ENCODE measurements at regions not wholly inside any gene's neighbourhood (a gene's known extent, or its start where the extent isn't known, plus 50 kb on each side); places are given as distances from the start of the nearest gene placed in this dataset.
"Not testable (repeated sequence)": the region's sequence is repeated elsewhere in the genome, so short reads cannot be mapped to it uniquely, and the experiment has no call there.

DNA sequence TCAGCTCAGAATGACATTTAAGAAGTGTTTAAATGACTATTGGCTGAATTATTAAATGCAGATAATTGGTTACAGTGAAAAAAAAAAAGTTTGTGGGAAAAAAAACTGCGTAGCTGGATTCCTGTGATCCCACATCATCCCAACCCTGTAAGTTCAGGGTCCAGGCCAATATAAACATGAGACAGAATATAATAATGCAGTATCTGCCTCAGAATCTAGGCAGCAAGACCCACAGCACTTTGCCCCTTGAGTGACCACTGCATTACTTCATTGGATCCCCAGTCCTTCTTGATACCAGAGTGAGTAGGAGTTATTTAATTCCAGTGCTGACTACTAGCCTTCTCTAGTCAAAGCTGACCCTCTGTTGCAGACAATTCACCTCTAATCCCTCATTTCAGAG is 272.6 kb downstream of the CCER1 start:
- DNase-seq: no peak

DNA sequence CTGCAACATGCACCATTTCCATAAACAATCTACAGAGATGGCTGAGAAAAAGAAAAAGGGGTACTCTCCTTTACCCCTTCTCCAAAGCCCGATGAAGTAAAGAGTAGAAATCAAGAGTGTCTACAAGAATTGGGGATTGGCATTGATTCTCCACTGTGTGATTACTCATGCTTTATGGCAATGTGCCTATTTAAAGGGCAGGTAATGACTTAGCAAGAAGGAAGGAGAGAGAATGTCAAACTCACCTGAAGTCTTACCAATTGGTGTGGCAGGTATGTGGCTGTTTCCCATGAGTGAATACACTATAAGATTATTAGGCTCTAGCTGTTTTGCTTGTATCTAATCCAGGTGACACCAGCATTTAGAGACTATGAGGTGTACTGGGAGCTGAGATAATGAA is 275.3 kb downstream of the CCER1 start:
- no peak for DNase-seq

DNA sequence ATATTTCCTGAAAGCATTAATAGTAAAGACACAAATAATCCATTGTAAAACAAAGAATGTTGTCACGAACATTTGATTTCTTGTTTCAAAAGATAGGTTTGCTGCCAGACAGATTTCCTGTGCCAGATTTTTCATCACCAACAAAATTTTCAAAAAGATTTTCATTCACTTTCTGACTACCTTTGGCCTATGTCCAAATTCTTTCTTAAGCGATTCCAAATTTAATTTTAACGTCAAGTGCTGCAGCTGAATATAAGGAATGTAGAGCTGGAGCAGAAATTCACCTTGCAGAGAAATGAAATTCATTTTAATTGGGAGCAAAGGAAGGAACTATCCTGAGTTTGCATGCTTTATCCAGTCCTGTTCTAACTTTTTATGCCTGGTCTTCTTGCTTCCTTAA is 277.4 kb downstream of the CCER1 start:
- DNase-seq: no peak

DNA sequence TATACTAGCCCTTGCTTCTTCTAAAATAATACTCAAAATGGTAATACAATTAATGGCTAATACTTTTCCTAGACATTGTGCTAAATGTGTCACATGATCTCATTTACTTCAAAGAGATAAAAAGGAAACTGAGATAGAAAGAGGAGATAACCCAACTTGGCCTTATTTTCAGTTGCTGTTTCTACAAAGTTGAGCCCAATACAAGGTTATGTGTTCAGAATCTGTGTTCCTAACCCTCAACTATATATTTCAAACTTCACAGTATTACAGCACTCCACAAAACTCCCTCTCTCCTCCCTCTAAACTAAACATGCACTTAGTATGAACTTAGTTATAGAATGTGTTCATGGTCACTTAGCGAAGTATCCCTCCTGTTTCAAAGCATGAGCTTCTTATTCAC is 277.9 kb downstream of the CCER1 start:
- DNase-seq: no peak

DNA sequence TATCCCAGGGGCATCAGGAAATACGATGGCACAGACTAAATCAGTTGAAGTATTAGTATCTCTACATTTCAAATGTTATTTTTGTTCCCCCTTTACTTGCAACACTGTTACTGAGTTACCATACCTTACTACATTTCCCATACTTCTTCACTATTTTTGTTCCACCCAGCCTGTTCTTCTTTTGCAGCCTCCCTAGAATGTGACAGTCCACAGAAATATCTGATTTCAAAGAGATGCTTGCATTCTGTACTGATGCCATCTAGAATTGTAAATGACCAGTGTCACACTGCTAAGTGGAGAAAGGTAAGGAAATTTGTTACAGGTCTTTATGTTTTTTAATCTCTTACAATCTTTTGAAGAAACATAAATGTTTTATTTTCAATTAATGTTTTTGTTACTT is 279.9 kb downstream of the CCER1 start:
- DNase-seq: no peak

DNA sequence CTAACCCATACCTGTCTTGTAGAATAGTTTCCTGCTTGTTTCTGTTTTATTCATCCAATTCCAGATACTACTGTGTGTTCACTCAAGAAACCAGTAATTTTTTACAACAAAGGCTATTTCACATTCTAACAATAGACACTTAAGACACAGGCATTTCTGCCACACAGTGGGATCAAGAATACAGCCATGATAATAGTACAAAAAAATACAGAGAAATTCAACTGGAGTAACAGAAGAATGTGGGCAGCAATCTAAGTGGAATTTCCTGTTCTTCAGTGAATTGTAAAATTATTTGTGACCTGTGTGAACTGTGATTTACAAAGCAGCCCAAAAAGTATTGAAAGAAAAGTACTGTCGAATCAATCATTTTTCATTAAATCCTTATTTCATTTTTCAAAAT is 282.9 kb downstream of the CCER1 start:
- no peak for DNase-seq

DNA sequence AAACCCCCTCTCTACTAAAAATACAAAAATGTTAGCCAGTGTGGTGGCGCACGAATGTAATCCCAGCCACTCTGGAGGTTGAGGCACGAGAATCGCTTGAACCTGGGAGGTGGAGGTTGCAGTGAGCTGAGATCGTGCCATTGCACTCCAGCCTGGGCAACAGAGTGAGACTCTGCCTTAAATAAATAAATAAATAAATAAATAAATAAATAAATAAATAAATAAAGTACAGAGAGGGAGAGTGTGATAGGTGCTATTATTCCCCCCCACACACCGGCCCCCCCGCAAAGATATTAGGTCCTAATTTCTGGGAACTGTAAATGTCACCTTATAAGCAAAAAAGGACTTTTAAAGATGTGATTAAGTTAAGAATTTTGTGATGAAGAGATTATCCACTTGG is 291.0 kb downstream of the CCER1 start:
- DNase-seq: not testable (repeated sequence)

DNA sequence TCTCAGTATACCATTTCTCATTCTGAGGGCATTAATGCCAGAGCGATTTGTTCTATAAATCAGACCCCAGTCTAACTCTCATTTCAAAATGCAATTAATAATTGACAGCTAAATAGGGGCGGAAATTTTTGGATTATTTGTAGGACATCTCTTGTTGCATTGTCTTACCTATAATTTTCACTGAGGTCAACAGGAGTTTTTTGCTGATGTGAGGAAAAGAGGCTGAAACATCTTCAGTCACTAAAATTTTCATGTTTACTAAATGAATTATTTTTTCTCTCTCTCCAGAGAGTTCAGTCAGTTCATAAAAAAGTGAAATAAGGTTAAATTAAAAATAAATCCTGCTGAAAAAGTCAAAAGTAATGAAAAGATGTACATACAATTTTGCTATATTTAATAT is 295.9 kb downstream of the CCER1 start:
- no peak for DNase-seq

DNA sequence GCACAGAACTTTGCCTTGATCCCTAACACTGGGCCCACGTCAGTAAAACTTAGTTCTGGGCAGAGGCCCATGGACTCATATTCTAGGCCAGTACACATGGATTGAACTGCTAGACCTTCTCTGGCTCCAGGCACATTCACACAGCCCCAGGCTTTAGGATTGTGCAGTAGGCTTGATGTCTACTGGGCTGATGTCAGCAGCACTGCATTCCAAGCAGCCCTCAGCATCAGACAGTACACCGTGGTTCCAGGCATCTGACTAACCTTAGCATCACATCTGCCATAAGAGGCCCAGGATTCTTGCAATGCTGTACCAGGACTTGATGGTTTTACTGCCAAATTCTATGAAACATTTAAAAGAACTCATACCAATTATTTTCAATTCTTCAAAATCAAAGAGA is 301.9 kb downstream of the CCER1 start:
- DNase-seq: no peak

DNA sequence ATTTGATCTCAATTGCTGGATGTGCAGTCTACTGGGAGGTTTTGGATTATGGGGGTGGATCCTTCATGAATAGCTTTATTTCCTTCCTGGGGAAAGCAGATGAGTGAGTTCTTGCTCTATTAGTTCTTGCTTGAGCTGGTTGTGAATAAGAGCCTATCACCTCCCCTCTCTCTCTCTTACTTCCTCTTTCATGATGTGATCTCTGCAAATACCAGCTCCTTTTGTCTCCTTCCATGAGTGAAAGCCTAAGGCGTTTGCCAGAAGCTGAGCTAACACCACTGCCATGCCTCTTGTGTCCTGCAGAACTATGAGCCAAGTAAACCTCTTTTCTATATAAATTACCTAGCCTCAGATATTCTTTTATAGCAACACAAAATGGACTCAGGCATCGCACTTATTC is 302.7 kb downstream of the CCER1 start:
- DNase-seq: no peak

DNA sequence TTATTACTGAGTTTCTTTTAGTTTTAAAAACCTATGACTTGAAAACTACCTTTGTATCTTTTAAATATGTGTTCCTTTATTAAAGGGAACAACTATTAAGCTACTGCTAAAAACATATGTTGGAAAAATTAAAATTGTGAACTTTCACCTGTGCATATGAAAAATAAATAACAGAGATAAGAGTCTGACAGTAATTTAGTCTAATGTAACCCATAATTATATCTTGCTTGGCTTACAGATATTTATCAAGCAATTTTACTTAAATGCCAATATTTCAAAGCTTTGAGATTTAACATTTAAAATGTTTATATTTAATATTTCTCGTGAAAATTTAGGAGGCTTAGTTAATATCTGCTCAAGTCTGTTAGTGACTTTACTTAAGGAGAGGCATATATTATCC is 309.8 kb downstream of the CCER1 start:
- DNase-seq: no peak

DNA sequence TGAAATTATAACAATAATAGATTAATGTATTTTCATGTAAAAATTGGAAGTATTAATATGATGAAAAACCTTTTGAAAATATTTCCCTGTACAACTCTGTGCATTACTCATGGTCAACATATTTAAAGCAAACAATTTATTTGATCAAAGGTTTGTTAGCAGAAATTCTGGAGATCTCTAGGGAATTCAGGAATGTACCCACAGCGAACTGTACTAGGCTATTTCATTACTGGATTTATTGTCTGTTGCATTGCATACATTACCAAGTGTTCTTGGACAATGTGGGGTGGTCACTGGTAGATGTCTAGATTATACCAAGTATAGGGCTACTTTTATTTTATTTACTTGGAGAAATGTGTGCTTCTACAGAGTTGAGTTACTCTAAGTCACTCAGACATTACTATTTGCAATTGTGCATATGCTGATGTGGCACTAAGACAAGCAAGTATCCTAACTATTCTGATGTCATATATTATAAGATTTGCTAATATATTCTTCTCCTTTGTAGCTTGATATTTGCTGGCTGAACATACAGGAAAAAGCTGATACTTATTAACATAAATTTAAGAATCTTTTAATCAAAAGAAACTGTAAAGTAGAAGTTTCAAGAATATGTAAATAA is 323.3 kb downstream of the CCER1 start:
- DNase-seq: no peak

DNA sequence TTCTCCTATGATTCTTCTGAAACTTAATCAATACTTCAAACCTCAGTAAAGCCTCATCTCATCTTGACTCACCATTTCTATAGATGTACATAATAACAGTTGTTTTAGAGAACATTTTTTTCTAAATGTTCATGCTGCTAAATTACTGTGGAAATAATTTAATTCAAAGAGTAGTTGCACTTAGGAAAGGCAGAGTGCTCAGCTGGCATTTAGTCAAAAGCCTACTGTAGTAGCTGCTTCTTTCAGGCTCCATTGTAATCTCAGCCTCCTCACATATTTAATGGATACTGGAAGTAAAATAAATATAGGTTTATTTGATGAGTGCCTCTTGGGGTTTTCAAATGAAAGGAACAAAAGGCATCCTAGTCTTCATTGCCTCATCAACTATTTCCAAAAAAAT is 325.0 kb downstream of the CCER1 start:
- no peak for DNase-seq

DNA sequence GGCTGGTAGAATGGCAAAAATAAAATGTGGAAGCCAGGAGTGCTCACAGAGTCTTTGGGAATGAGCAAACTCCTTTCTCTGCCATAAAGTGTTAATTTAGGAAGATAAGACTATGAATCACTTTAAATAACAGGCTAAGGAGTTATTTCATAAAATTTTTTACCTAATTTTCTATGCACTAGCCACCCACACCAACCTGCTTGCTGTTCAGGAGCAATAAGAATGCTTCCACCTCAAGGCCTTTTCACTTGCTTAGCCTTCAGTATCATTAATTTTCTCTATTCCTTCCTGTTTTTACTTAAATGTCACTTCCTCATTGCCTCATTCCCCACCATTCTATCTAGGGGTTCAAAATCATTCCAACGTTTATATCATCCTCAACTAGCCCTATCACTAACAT is 326.8 kb downstream of the CCER1 start:
- DNase-seq: no peak

DNA sequence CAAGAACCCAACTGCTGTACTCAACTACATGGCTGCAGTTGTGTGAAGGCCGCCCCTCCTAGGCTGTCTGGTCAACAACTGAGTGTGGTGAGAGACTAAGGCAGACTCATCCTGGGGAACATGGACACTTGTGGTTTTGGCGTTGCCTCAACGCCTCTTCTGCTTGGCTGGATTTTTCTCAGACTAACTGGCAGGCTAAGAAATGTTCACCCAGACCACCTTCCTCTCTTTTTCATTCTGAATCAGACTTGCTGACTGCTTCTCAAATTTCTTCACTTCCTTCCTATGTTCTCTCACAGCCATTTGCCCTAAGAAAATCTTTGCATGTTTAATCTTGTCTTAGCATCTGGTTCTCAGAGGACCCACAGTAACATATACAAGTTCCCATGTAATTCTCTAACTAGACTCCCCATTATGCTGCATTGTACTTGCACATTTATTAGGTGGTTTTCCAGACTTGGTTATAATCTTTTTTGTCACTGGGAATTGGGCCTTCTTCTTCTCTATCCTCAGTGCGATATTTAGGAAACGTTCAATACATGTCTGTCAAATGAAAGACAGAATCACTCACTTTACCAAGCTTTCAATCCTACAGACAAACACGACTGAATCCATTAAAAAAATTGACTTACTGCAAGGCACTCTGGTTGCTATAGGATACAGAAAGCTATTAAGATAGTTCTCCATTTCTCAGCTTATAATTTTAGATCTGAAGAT is 327.6 kb downstream of the CCER1 start:
- DNase-seq: no peak

DNA sequence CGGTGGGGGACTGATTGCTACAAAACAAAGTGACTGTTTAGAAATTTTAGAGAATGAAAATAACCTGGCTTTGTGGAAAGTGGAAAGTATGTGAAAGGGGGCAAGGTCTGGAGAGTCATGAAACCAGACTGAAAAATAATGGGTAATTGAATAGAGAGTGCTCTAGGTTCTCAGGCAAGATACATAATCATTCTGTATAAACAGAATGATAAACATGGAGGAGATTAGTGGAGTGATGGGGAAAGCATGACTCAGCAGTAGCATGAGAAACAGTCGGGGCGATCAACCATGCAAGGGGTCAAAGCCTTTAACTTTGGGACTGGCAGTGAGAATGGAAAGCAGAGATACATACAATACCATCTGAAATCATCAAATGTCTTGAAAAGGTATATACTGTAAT is 332.5 kb downstream of the CCER1 start:
- DNase-seq: no peak

DNA sequence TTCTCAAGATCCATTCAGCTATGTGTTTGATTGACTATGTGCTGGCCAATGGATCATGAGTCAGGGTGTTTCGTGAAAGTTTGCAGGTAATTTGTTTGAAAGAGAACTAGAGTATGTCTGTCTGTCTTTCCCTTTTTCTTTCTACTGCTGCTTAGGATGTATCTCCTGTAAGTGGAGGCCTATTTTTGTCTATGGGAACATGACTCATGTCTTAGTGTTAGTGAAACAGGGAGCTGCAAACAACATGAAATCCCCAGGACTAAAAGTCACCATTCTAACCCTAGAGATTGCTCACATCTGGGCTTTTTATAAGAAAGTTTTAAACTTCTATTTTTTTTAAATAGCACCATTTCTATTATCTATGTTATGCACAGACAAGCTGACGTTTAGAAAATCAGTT is 333.0 kb downstream of the CCER1 start:
- no peak for DNase-seq

DNA sequence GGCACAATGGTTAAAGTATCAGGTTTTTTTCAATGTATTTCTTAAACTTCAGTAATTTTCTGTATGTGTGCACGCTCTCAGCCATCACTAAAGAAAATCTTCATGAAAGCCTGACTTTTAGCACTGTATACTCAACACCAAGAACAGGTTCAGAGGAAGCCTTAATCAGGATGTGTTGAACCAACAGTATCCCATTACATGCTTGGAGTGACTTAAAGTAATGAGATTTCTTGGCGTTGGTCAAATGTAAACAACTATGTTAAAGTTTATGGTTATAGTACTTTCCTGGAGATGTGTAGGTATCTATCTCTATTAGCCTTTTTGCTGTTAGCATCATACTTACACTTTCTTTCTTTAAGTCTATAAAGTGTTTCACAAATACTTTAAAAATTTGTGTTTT is 335.0 kb downstream of the CCER1 start:
- DNase-seq: no peak

DNA sequence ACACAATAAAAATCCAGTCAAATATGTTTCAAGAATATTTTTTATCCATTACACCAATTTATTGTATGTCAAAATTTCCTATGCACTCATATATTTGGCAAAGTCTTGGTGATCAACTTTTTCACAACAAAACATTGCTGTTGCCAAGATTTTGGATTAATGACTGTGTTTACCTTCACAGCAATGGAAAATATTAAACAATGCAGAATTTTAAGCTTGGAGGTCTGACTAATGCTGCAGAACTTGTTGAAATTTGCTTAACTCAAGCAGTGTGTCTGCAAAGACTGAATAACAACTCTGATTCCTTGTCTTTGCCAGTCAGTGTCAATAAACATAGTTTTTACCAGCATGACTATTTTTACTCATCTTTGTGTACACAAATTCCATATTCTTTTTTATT is 336.4 kb downstream of the CCER1 start:
- DNase-seq: no peak

DNA sequence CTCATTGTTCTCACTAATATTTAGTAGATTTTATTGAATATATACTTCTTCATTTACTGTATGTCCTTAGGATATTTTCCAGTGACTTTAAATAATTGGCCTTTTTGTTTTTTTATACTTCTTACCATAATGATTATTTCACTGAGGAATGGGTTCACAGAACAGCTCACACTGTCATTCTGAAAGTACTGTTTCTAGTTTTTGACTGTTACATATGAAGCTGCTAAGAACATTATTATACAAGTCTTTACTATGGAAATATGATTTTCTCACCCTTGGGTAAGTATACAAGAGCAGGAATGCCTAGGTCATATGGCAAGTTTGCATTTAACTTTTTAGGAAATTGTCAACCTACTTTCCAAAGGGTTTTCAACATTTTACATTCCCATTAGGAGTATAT is 343.1 kb downstream of the CCER1 start:
- DNase-seq: no peak

DNA sequence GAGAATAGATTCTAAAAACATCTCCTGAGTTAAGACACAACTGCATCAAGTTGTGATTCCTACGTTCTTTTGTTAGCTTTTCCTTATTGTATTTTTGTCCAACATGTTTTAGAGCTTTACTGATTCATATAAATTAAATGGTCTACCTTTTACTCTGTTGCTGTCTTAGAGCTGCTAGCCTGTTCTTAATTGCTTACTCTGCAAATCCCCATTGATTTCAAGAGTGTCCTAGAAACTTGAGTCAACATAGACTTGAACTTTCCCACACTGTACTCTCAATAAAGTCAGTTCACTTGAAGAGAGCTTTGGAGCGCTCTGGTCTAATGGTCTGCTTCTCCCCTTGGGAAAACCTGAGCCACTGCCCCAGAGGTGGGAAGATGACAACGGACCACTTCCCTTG is 343.9 kb downstream of the CCER1 start:
- no peak for DNase-seq

DNA sequence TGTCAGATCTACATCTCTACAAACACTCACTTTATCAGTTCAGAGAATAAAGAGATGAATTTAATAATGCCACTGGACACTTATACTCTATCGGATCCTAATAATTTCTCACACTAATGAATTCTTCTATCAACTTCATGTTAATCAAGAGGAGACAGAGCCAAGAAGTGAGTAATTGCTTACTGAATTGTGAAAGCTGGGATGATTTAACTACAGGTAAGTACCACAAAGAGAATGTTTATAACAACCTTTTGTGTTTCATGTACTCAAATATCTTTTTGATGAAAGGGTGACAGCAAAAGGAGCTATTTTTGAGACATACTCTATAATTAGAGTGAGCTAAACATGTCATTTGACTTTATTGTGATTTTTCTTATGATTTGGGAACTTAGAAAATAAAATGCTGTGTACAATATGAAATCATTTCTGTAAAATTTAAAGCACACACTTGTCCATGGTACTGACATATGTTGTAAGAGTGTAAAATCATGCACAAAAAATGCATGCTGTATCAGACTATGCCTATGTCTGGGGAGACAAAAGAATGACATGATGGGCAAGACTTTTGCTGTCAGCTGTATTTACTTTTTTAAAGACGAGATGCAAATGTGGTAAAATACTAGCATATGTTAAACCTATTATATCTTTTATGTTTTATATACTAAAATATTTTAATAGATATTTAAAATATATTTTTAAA is 361.2 kb downstream of the CCER1 start:
- DNase-seq: no peak

DNA sequence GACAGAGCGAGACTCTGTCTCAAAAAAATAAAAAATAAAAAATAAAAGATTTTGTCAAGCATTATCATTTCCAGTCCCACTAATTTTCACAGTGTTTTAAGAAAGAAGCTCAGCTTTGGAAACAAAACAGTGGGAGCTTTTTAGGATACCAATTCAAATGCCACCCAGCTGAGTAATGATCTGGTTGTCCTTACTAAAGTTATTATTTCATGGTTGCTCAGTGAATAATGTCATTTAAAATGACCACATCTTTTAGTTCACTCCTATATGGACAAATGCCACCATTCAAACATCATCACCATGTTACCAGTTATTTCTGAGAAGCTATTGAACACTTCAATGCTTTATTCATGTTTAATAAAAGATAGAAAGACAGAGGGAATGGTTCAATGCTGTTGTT is 365.0 kb downstream of the CCER1 start:
- no peak for DNase-seq

DNA sequence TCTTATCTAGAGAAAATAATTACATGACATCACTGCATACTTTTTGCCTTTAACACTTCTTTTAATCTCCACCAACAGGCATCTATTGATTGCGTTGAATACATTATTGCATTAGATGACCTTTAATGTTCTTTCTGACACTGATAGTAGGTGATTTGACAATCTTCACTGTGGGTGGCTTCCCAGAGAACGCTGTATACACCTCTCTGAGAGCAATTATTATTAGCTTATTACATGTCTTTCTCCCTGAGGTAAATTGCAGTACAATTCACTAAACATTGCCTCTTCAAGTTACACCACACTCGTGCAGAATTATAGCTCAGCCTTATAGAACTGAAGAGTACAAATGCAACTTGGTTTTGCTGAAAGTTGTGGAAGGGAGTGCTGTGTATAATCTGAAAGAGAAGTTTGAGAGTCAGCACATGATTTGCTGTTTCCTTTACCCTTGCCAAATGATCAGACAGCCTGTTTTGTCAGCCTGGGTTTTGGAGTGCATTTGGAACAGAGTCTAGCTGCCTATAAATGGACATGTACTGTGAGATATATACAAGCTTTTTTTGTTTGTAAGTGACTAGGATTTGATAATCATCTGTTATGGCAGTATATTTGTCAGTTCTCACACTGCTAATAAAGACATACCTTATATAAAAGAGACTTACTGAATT is 369.2 kb downstream of the CCER1 start:
- no peak for DNase-seq

All from activated T-cell treated with anti-CD3 and anti-CD28 coated beads, Interleukin-2, amount 50 U/mL, for 1 hour (primary cell).